ENCODE measurements at regions not wholly inside any gene's neighbourhood (a gene's known extent, or its start where the extent isn't known, plus 50 kb on each side); places are given as distances from the start of the nearest gene placed in this dataset.

- no peak for TF ChIP-seq POLR2A (IDR thresholded peaks at IDR 0.05; ENCODE audit: low read length)
- TF ChIP-seq GATA1 (IDR thresholded peaks at IDR 0.05; ENCODE audit: low read depth, low read length): no peak
Observed at GRCh38 chr21:35646606-35647005, 413.7 kb downstream of the SETD4 start.

All from erythroblast (primary cell).